ENCODE measurements at regions not wholly inside any gene's neighbourhood (a gene's known extent, or its start where the extent isn't known, plus 50 kb on each side); places are given as distances from the start of the nearest gene placed in this dataset.

- no peak for TF ChIP-seq PAX5 (IDR thresholded peaks at IDR 0.05; ENCODE audit: insufficient read depth, low read length, severe bottlenecking)
- no peak for DNase-seq (ENCODE audit: insufficient read length, low spot score)
- no peak for FAIRE-seq
These were observed 499.8 kb downstream of the KCNJ2 start for GRCh38 chr17:70668938-70669778.

GRCh38 chr17:70674061-70674460 lies 504.7 kb downstream of the KCNJ2 start:
- TF ChIP-seq PAX5 (IDR thresholded peaks at IDR 0.05; ENCODE audit: insufficient read depth, low read length, severe bottlenecking) (no peak), POU2F2 (IDR thresholded peaks at IDR 0.05; ENCODE audit: low read depth, low read length) (no peak), POLR2A (IDR thresholded peaks at IDR 0.05; ENCODE audit: low read depth, low read length) (no peak), SPI1 (IDR thresholded peaks at IDR 0.05; ENCODE audit: low read depth, low read length) (no peak), POLR2AphosphoS5 (IDR thresholded peaks at IDR 0.05; ENCODE audit: low read depth, low read length) (no peak), TAF1 (IDR thresholded peaks at IDR 0.05; ENCODE audit: low read depth, low read length) (no peak)
- DNase-seq (ENCODE audit: insufficient read length, low spot score) (no peak), FAIRE-seq (no peak)

- FAIRE-seq, result no peak
These were observed 505.8 kb downstream of the KCNJ2 start for GRCh38 chr17:70675070-70675590.

GRCh38 chr17:70677783-70678647 lies 508.7 kb downstream of the KCNJ2 start:
- TF ChIP-seq SPI1 (IDR thresholded peaks at IDR 0.05; ENCODE audit: low read depth, low read length) (no peak), TAF1 (IDR thresholded peaks at IDR 0.05; ENCODE audit: low read depth, low read length) (no peak), POLR2A (IDR thresholded peaks at IDR 0.05; ENCODE audit: low read depth, low read length) (no peak), PAX5 (IDR thresholded peaks at IDR 0.05; ENCODE audit: insufficient read depth, low read length, severe bottlenecking) (no peak), POLR2AphosphoS5 (IDR thresholded peaks at IDR 0.05; ENCODE audit: low read depth, low read length) (no peak), POU2F2 (IDR thresholded peaks at IDR 0.05; ENCODE audit: low read depth, low read length) (no peak)
- DNase-seq (ENCODE audit: insufficient read length, low spot score), result no peak
- no peak for FAIRE-seq

More at GRCh38 chr17:70675070-70675590, 505.8 kb downstream of the KCNJ2 start:
- TF ChIP-seq POLR2A (IDR thresholded peaks at IDR 0.05; ENCODE audit: low read depth, low read length) (no peak), PAX5 (IDR thresholded peaks at IDR 0.05; ENCODE audit: insufficient read depth, low read length, severe bottlenecking) (no peak), POU2F2 (IDR thresholded peaks at IDR 0.05; ENCODE audit: low read depth, low read length) (no peak), POLR2AphosphoS5 (IDR thresholded peaks at IDR 0.05; ENCODE audit: low read depth, low read length) (no peak), SPI1 (IDR thresholded peaks at IDR 0.05; ENCODE audit: low read depth, low read length) (no peak), TAF1 (IDR thresholded peaks at IDR 0.05; ENCODE audit: low read depth, low read length) (no peak)
- DNase-seq (ENCODE audit: insufficient read length, low spot score), result no peak

GRCh38 chr17:70678889-70679288 lies 509.6 kb downstream of the KCNJ2 start:
- TF ChIP-seq POLR2AphosphoS5 (IDR thresholded peaks at IDR 0.05; ENCODE audit: low read depth, low read length), result no peak
- TF ChIP-seq POLR2A (IDR thresholded peaks at IDR 0.05; ENCODE audit: low read depth, low read length), result no peak
- TF ChIP-seq SPI1 (IDR thresholded peaks at IDR 0.05; ENCODE audit: low read depth, low read length), result no peak
- TF ChIP-seq TAF1 (IDR thresholded peaks at IDR 0.05; ENCODE audit: low read depth, low read length), result no peak
- FAIRE-seq, result no peak

GRCh38 chr17:70683936-70684335 lies 514.6 kb downstream of the KCNJ2 start:
- no peak for DNase-seq (ENCODE audit: insufficient read length, low spot score)
- TF ChIP-seq TAF1 (IDR thresholded peaks at IDR 0.05; ENCODE audit: low read depth, low read length) (no peak), PAX5 (IDR thresholded peaks at IDR 0.05; ENCODE audit: insufficient read depth, low read length, severe bottlenecking) (no peak), POU2F2 (IDR thresholded peaks at IDR 0.05; ENCODE audit: low read depth, low read length) (no peak), POLR2AphosphoS5 (IDR thresholded peaks at IDR 0.05; ENCODE audit: low read depth, low read length) (no peak), SPI1 (IDR thresholded peaks at IDR 0.05; ENCODE audit: low read depth, low read length) (no peak), POLR2A (IDR thresholded peaks at IDR 0.05; ENCODE audit: low read depth, low read length) (no peak)
- FAIRE-seq, result no peak

More at GRCh38 chr17:70678889-70679288, 509.6 kb downstream of the KCNJ2 start:
- no peak for DNase-seq (ENCODE audit: insufficient read length, low spot score)

- DNase-seq (ENCODE audit: insufficient read length, low spot score), result no peak
- FAIRE-seq, result no peak
- TF ChIP-seq SPI1 (IDR thresholded peaks at IDR 0.05; ENCODE audit: low read depth, low read length) (no peak), POLR2AphosphoS5 (IDR thresholded peaks at IDR 0.05; ENCODE audit: low read depth, low read length) (no peak), PAX5 (IDR thresholded peaks at IDR 0.05; ENCODE audit: insufficient read depth, low read length, severe bottlenecking) (no peak), POLR2A (IDR thresholded peaks at IDR 0.05; ENCODE audit: low read depth, low read length) (no peak), POU2F2 (IDR thresholded peaks at IDR 0.05; ENCODE audit: low read depth, low read length) (no peak), TAF1 (IDR thresholded peaks at IDR 0.05; ENCODE audit: low read depth, low read length) (no peak)
These were observed 518.1 kb downstream of the KCNJ2 start for GRCh38 chr17:70687421-70687820.

- FAIRE-seq (no peak), DNase-seq (ENCODE audit: insufficient read length, low spot score) (no peak)
- TF ChIP-seq PAX5 (IDR thresholded peaks at IDR 0.05; ENCODE audit: insufficient read depth, low read length, severe bottlenecking) (no peak), POLR2AphosphoS5 (IDR thresholded peaks at IDR 0.05; ENCODE audit: low read depth, low read length) (no peak), SPI1 (IDR thresholded peaks at IDR 0.05; ENCODE audit: low read depth, low read length) (no peak), TAF1 (IDR thresholded peaks at IDR 0.05; ENCODE audit: low read depth, low read length) (no peak), POU2F2 (IDR thresholded peaks at IDR 0.05; ENCODE audit: low read depth, low read length) (no peak), POLR2A (IDR thresholded peaks at IDR 0.05; ENCODE audit: low read depth, low read length) (no peak)
These were observed 521.8 kb downstream of the KCNJ2 start for GRCh38 chr17:70691150-70691549.

- no peak for FAIRE-seq
- no peak for TF ChIP-seq PAX5 (IDR thresholded peaks at IDR 0.05; ENCODE audit: insufficient read depth, low read length, severe bottlenecking)
- TF ChIP-seq SPI1 (IDR thresholded peaks at IDR 0.05; ENCODE audit: low read depth, low read length), result no peak
- no peak for TF ChIP-seq TAF1 (IDR thresholded peaks at IDR 0.05; ENCODE audit: low read depth, low read length)
- no peak for TF ChIP-seq POU2F2 (IDR thresholded peaks at IDR 0.05; ENCODE audit: low read depth, low read length)
- no peak for TF ChIP-seq POLR2AphosphoS5 (IDR thresholded peaks at IDR 0.05; ENCODE audit: low read depth, low read length)
- no peak for TF ChIP-seq POLR2A (IDR thresholded peaks at IDR 0.05; ENCODE audit: low read depth, low read length)
- DNase-seq (ENCODE audit: insufficient read length, low spot score), result no peak
These were observed 530.1 kb downstream of the KCNJ2 start for GRCh38 chr17:70699408-70699807.
